ENCODE measurements at regions not wholly inside any gene's neighbourhood (a gene's known extent, or its start where the extent isn't known, plus 50 kb on each side); places are given as distances from the start of the nearest gene placed in this dataset.
A peak's percentile ranks its signal among the peaks of the same experiment; 100 is the strongest.

DNA sequence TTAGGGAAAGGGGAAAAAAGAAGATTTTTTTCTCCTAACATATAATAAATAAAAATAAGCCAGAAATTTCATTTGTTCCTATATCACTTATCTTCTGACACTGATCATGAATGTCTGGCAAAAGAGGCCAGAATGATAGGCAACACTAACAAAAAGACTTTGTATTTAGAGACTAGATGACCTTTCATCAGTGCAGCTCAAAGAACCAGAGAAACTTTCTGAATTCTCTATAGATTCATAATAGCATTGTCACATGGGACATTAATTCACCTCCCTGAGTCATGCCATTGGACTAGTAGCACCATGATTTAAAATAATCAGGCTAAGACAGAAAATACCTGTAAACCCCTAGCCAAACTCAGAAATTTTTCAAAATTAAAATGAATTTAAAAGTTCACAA lies 95.4 kb upstream of the CCDC28A start (continued):
- TF ChIP-seq, protein P1, sequence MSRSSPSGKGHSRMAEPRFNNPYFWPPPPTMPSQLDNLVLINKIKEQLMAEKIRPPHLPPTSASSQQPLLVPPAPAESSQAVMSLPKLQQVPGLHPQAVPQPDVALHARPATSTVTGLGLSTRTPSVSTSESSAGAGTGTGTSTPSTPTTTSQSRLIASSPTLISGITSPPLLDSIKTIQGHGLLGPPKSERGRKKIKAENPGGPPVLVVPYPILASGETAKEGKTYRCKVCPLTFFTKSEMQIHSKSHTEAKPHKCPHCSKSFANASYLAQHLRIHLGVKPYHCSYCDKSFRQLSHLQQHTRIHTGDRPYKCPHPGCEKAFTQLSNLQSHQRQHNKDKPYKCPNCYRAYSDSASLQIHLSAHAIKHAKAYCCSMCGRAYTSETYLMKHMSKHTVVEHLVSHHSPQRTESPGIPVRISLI (tag by site-specific recombination; IDR thresholded peaks at IDR 0.05), result no peak
- TF ChIP-seq ZNF560 (tag by site-specific recombination; IDR thresholded peaks at IDR 0.05; ENCODE audit: borderline replicate concordance) (no peak), SP3 (tag by site-specific recombination; IDR thresholded peaks at IDR 0.05) (no peak), KLF17 (tag by site-specific recombination; IDR thresholded peaks at IDR 0.05) (no peak), ZNF600 (tag by site-specific recombination; IDR thresholded peaks at IDR 0.05) (no peak), ZNF266 (tag by site-specific recombination; IDR thresholded peaks at IDR 0.05; ENCODE audit: low read depth) (no peak), PRDM1 (tag by site-specific recombination; IDR thresholded peaks at IDR 0.05) (no peak), ZFHX2 (tag by site-specific recombination; conservative IDR thresholded peaks at IDR 0.05) (no peak)
- TF ChIP-seq, protein P2, sequence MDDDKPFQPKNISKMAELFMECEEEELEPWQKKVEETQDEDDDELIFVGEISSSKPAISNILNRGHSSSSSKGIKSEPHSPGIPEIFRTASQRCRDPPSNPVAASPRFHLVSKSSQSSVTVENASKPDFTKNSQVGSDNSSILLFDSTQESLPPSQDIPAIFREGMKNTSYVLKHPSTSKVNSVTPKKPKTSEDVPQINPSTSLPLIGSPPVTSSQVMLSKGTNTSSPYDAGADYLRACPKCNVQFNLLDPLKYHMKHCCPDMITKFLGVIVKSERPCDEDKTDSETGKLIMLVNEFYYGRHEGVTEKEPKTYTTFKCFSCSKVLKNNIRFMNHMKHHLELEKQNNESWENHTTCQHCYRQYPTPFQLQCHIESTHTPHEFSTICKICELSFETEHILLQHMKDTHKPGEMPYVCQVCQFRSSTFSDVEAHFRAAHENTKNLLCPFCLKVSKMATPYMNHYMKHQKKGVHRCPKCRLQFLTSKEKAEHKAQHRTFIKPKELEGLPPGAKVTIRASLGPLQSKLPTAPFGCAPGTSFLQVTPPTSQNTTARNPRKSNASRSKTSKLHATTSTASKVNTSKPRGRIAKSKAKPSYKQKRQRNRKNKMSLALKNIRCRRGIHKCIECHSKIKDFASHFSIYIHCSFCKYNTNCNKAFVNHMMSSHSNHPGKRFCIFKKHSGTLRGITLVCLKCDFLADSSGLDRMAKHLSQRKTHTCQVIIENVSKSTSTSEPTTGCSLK (tag by site-specific recombination; IDR thresholded peaks at IDR 0.05), result no peak

DNA sequence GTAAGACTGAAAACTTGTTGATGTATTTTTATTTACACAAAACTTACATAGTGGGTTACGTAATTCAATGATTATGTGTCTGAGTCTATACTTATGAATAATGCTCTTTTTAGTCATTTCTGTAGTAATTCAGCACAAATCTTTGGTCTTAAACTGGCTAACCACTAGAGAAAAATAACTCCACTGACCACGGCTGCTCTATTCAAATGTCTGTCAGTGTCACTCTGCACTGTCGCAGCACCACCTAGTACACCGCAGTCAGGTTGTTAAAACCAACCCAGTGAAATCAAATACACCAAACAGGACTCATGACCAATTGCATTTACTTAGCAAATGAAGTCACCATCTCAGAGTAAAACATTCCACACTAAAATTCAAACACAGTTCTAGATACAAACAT lies 93.5 kb upstream of the CCDC28A start:
- POLR2A ChIA-PET, result no interaction called here
- no peaks in the 10 kb centered on the region for H3K36me3 ChIP-seq (ENCODE audit: control insufficient read depth in 2 of 2, insufficient read depth in 1 of 2, low read length in 2 of 2)
- CTCF ChIA-PET, result interaction anchor here (1.4 kb wide), 1 partner anchor 12 kb away, joined by 7 read pairs; no protein-coding TSS in a partner anchor
- no peak overlapping the region for H3K4me3 ChIP-seq (ENCODE audit: low read depth, low read length)
- no peaks in the 10 kb centered on the region for H3K9me3 ChIP-seq (ENCODE audit: control insufficient read depth, insufficient read depth, low read depth, low read length)
- H3K27ac ChIP-seq (ENCODE audit: extremely low read depth, low read depth, low read length), result no peak overlapping the region
- peaks cover 20% of the 10 kb centered on the region for H3K4me1 ChIP-seq (ENCODE audit: control insufficient read depth, insufficient read depth, low read length)
- no peak for TF ChIP-seq ZNF366 (tag by site-specific recombination; conservative IDR thresholded peaks at IDR 0.05)
- TF ChIP-seq ZSCAN4 (tag by site-specific recombination; IDR thresholded peaks at IDR 0.05), result no peak
- TF ChIP-seq ZNF776 (tag by site-specific recombination; IDR thresholded peaks at IDR 0.05; ENCODE audit: borderline replicate concordance), result no peak
- no peak for TF ChIP-seq ZFP69B (tag by site-specific recombination; IDR thresholded peaks at IDR 0.05)
- no peak for TF ChIP-seq ZNF558 (tag by site-specific recombination; IDR thresholded peaks at IDR 0.05)
- no peak for TF ChIP-seq ZEB2 (tag by site-specific recombination; IDR thresholded peaks at IDR 0.05)
- TF ChIP-seq ZBTB21 (tag by site-specific recombination; IDR thresholded peaks at IDR 0.05), result no peak
- TF ChIP-seq, protein P3, sequence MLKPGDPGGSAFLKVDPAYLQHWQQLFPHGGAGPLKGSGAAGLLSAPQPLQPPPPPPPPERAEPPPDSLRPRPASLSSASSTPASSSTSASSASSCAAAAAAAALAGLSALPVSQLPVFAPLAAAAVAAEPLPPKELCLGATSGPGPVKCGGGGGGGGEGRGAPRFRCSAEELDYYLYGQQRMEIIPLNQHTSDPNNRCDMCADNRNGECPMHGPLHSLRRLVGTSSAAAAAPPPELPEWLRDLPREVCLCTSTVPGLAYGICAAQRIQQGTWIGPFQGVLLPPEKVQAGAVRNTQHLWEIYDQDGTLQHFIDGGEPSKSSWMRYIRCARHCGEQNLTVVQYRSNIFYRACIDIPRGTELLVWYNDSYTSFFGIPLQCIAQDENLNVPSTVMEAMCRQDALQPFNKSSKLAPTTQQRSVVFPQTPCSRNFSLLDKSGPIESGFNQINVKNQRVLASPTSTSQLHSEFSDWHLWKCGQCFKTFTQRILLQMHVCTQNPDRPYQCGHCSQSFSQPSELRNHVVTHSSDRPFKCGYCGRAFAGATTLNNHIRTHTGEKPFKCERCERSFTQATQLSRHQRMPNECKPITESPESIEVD (tag by site-specific recombination; IDR thresholded peaks at IDR 0.05), result peak; percentile 39
- TF ChIP-seq ZNF785 (tag by site-specific recombination; IDR thresholded peaks at IDR 0.05), result no peak
- TF ChIP-seq ZNF174 (tag by site-specific recombination; IDR thresholded peaks at IDR 0.05), result no peak
- peak; percentile 88 for TF ChIP-seq ZNF600 (tag by site-specific recombination; IDR thresholded peaks at IDR 0.05)
- TF ChIP-seq ZBTB1 (tag by site-specific recombination; IDR thresholded peaks at IDR 0.05), result no peak
- no peak for TF ChIP-seq ZNF202 (tag by site-specific recombination; IDR thresholded peaks at IDR 0.05; ENCODE audit: borderline replicate concordance)
- TF ChIP-seq ZBTB17 (tag by site-specific recombination; IDR thresholded peaks at IDR 0.05), result peak; percentile 58; the same call in 1 of the 2 replicates
- no peak for TF ChIP-seq ZNF530 (tag by site-specific recombination; IDR thresholded peaks at IDR 0.05; ENCODE audit: low read depth)
- TF ChIP-seq MZF1 (tag by site-specific recombination; IDR thresholded peaks at IDR 0.05; ENCODE audit: borderline replicate concordance), result no peak
- TF ChIP-seq, protein P4, sequence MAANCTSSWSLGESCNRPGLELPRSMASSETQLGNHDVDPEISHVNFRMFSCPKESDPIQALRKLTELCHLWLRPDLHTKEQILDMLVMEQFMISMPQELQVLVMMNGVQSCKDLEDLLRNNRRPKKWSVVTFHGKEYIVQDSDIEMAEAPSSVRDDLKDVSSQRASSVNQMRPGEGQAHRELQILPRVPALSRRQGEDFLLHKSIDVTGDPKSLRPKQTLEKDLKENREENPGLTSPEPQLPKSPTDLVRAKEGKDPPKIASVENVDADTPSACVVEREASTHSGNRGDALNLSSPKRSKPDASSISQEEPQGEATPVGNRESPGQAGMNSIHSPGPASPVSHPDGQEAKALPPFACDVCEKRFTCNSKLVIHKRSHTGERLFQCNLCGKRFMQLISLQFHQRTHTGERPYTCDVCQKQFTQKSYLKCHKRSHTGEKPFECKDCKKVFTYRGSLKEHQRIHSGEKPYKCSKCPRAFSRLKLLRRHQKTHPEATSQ (tag by site-specific recombination; IDR thresholded peaks at IDR 0.05), result no peak
- TF ChIP-seq ZNF223 (tag by site-specific recombination; IDR thresholded peaks at IDR 0.05), result no peak
- no peak for TF ChIP-seq EGR2 (tag by site-specific recombination; IDR thresholded peaks at IDR 0.05; ENCODE audit: low read depth)
- 0 out of 2 replicates have a peak, but pooled peaks have one; percentile 42 for TF ChIP-seq ZNF24 (tag by site-specific recombination; IDR thresholded peaks at IDR 0.05)
- TF ChIP-seq ZNF10 (tag by site-specific recombination; IDR thresholded peaks at IDR 0.05), result no peak
- no peak for TF ChIP-seq ZNF548 (tag by site-specific recombination; IDR thresholded peaks at IDR 0.05)

All from HEK293 (cell line).